H1 (cell line): ENCODE measurements at regions not wholly inside any gene's neighbourhood (a gene's known extent, or its start where the extent isn't known, plus 50 kb on each side); places are given as distances from the start of the nearest gene placed in this dataset.

Experiments used
- CTCF ChIA-PET: fragments of 300-600 bp; sonication (Branson Sonifier 250); formaldehyde crosslinking; loops from one replicate; lab custom pipeline; 2021; ENCODE audit not compliant: partially characterized antibody; lab: Charles Lee
- POLR2A ChIA-PET: fragments of 300-600 bp; sonication (Branson Sonifier 250); formaldehyde crosslinking; loops from one replicate; lab custom pipeline; 2021; ENCODE audit warnings: inconsistent platforms; ENCODE audit not compliant: partially characterized antibody; lab: Charles Lee
- DNase-seq, 2 experiments: peaks; one replicate each; pipeline versions ENCODE4 v3.0.0 to v3.0.0-alpha.2; 2010 to 2022; ENCODE audit warnings: low spot score in 2 of 2, low read depth in 1 of 2, mixed read lengths in 1 of 2
- FAIRE-seq: peaks from 2 replicates; lab custom pipeline; 2011; peaks lifted over from hg19 to GRCh38; lab: Jason Lieb, UNC
- H2AFZ ChIP-seq: 2 replicates; pipeline ENCODE4 v1.8.1; 2012; ENCODE audit warnings: low read length, inconsistent platforms
- H2AK5ac ChIP-seq: 2 replicates; pipeline ENCODE4 v1.6.1; 2013; ENCODE audit warnings: low read depth, low read length
- H2BK120ac ChIP-seq: replicated peaks from 2 replicates; pipeline ENCODE3; 2013; ENCODE audit warnings: low read depth, low read length, inconsistent platforms
- H2BK12ac ChIP-seq: 2 replicates; pipeline ENCODE4 v1.6.1; 2013; ENCODE audit warnings: low read depth, low read length
- H2BK15ac ChIP-seq: 2 replicates; pipeline ENCODE4 v1.6.1; 2013; ENCODE audit warnings: low read length
- H2BK20ac ChIP-seq: 2 replicates; pipeline ENCODE4 v1.6.1; 2013; ENCODE audit warnings: low read length
- H2BK5ac ChIP-seq: 2 replicates; pipeline ENCODE4 v1.6.1; 2013; ENCODE audit warnings: low read depth, low read length
- H3K14ac ChIP-seq: 2 replicates; pipeline ENCODE4 v1.6.1; 2013; ENCODE audit warnings: inconsistent platforms; ENCODE audit not compliant: insufficient read length
- H3K18ac ChIP-seq: 2 replicates; pipeline ENCODE4 v1.6.1; 2013; ENCODE audit warnings: low read length; ENCODE audit errors: extremely low read depth
- H3K23ac ChIP-seq: 2 replicates; pipeline ENCODE4 v1.6.1; 2013; ENCODE audit warnings: inconsistent platforms; ENCODE audit not compliant: insufficient read length
- H3K23me2 ChIP-seq: 2 replicates; pipeline ENCODE4 v1.6.1; 2013; ENCODE audit warnings: low read depth, low read length
- H3K27ac ChIP-seq: 2 replicates; pipeline ENCODE4 v1.6.1; 2011; ENCODE audit warnings: low read depth, low read length, inconsistent platforms
- H3K27me3 ChIP-seq, 4 experiments: replicated peaks in 1 of 4; 1 replicate in 1 of 4; 2 replicates in 3 of 4; pipeline versions ENCODE4 v1.6.1 to v1.8.1; 2011 to 2013; ENCODE audit warnings: low read length in 3 of 4, mild to moderate bottlenecking in 3 of 4, inconsistent platforms in 2 of 4, mixed read lengths in 2 of 4, moderate library complexity in 1 of 4; ENCODE audit not compliant: control insufficient read depth in 3 of 4, insufficient read depth in 3 of 4; ENCODE audit errors: extremely low read depth in 1 of 4
- H3K36me3 ChIP-seq, 4 experiments: 2 replicates each; pipeline versions ENCODE4 v1.6.1 to v1.8.1; 2011 to 2013; ENCODE audit warnings: mild to moderate bottlenecking in 4 of 4, low read length in 3 of 4, moderate library complexity in 2 of 4, control low read depth in 1 of 4, inconsistent platforms in 1 of 4; ENCODE audit not compliant: insufficient read depth in 4 of 4, control insufficient read depth in 2 of 4
- H3K4ac ChIP-seq: replicated peaks from 2 replicates; pipeline ENCODE3; 2013; ENCODE audit warnings: low read length, low read depth, mixed read lengths, inconsistent platforms; ENCODE audit not compliant: insufficient read length
- H3K4me1 ChIP-seq, 4 experiments: replicated peaks in 1 of 4; 1 replicate in 1 of 4; 2 replicates in 3 of 4; pipeline versions ENCODE4 v1.6.1 to v1.8.1; 2011 to 2013; ENCODE audit warnings: low read length in 3 of 4, inconsistent platforms in 2 of 4, mixed read lengths in 1 of 4; ENCODE audit not compliant: insufficient read depth in 4 of 4, control insufficient read depth in 3 of 4
- H3K4me2 ChIP-seq, 2 experiments: 2 replicates each; pipeline versions ENCODE4 v1.6.1 to v1.8.1; 2011 to 2013; ENCODE audit warnings: low read depth in 2 of 2, low read length in 2 of 2, control low read depth in 1 of 2, inconsistent platforms in 1 of 2, mild to moderate bottlenecking in 1 of 2; ENCODE audit not compliant: insufficient read depth in 1 of 2
- H3K4me3 ChIP-seq, 4 experiments: fragments of 200-600, 300-600 bp in 1 of 4; sonication (generic), shearing (Covaris generic), sonication (Bioruptor Twin) in 1 of 4; 2 replicates each; pipeline versions ENCODE4 v1.5.1 to v1.8.1; 2011 to 2016; ENCODE audit warnings: low read length in 4 of 4, low read depth in 3 of 4, control low read depth in 2 of 4, inconsistent platforms in 2 of 4, mild to moderate bottlenecking in 2 of 4, mixed read lengths in 1 of 4, moderate library complexity in 1 of 4; ENCODE audit not compliant: insufficient read depth in 2 of 4; ENCODE audit errors: extremely low read depth in 1 of 4
- H3K56ac ChIP-seq: replicated peaks from 2 replicates; pipeline ENCODE3; 2013; ENCODE audit warnings: low read depth, mild to moderate bottlenecking, mixed read lengths, low read length, inconsistent platforms; ENCODE audit not compliant: insufficient read length
- H3K79me1 ChIP-seq: 2 replicates; pipeline ENCODE4 v1.6.1; 2013; ENCODE audit warnings: low read depth, low read length, control low read depth
- H3K79me2 ChIP-seq, 2 experiments: 2 replicates each; pipeline versions ENCODE4 v1.6.1 to v1.8.1; 2012 to 2013; ENCODE audit warnings: low read length in 2 of 2, mild to moderate bottlenecking in 2 of 2, inconsistent platforms in 1 of 2; ENCODE audit not compliant: insufficient read depth in 2 of 2, control insufficient read depth in 1 of 2
- H3K9ac ChIP-seq, 4 experiments: replicated peaks in 1 of 4; 1 replicate in 1 of 4; 2 replicates in 3 of 4; pipeline versions ENCODE4 v1.6.1 to v1.8.1; 2011 to 2013; ENCODE audit warnings: low read depth in 3 of 4, low read length in 3 of 4, control low read depth in 2 of 4, mild to moderate bottlenecking in 2 of 4, moderate library complexity in 2 of 4, inconsistent platforms in 1 of 4; ENCODE audit errors: extremely low read depth in 1 of 4
- H3K9me3 ChIP-seq, 2 experiments: 2 replicates each; pipeline versions ENCODE4 v1.6.1 to v1.8.1; 2012 to 2013; ENCODE audit warnings: mild to moderate bottlenecking in 2 of 2, moderate library complexity in 2 of 2, control low read depth in 1 of 2, inconsistent platforms in 1 of 2, low read depth in 1 of 2, low read length in 1 of 2, mixed read lengths in 1 of 2; ENCODE audit not compliant: insufficient read depth in 2 of 2
- H4K20me1 ChIP-seq, 2 experiments: replicated peaks in 1 of 2; 2 replicates each; pipeline versions ENCODE3 to v1.8.1; 2011 to 2013; ENCODE audit warnings: inconsistent platforms in 2 of 2, low read length in 2 of 2, mild to moderate bottlenecking in 1 of 2; ENCODE audit not compliant: insufficient read depth in 2 of 2, control insufficient read depth in 1 of 2
- H4K5ac ChIP-seq: 2 replicates; pipeline ENCODE4 v1.6.1; 2013; ENCODE audit warnings: low read length, low read depth, mixed read lengths, inconsistent platforms; ENCODE audit not compliant: insufficient read length
- H4K8ac ChIP-seq: 2 replicates; pipeline ENCODE4 v1.8.0; 2013; ENCODE audit warnings: mild to moderate bottlenecking, moderate library complexity, low read length, inconsistent platforms; ENCODE audit not compliant: insufficient read depth; ENCODE audit errors: extremely low read depth
- H4K91ac ChIP-seq: replicated peaks from 2 replicates; pipeline ENCODE3; 2013; ENCODE audit warnings: low read length, mixed read lengths, inconsistent platforms; ENCODE audit not compliant: insufficient read length
- E2F6 ChIP-seq: IDR thresholded peaks from 2 replicates; pipeline ENCODE4 v1.6.1; 2012; ENCODE audit warnings: inconsistent platforms
- FOSL1 ChIP-seq: IDR thresholded peaks from 2 replicates; pipeline ENCODE4 v1.6.1; 2011; ENCODE audit warnings: mild to moderate bottlenecking, low read depth, low read length, moderate library complexity; ENCODE audit not compliant: insufficient read depth
- RNF2 ChIP-seq: fragments of 200-900, 300-1000 bp; sonication (generic); IDR thresholded peaks from 2 replicates; pipeline ENCODE4 v1.7.1; 2016; ENCODE audit warnings: borderline replicate concordance, low read depth, mild to moderate bottlenecking, antibody characterized with exemption, low read length; ENCODE audit not compliant: poor library complexity, severe bottlenecking; ENCODE audit errors: missing control alignments
- SIRT6 ChIP-seq: IDR thresholded peaks from one replicate; pipeline ENCODE4 v1.7.1; 2012; ENCODE audit warnings: low read length, inconsistent platforms
- SP2 ChIP-seq: IDR thresholded peaks from 2 replicates; pipeline ENCODE4 v1.6.1; 2012; ENCODE audit warnings: mild to moderate bottlenecking, low read length, inconsistent platforms
- SUZ12 ChIP-seq: fragments of 200-600 bp; sonication (generic); IDR thresholded peaks from 2 replicates; pipeline ENCODE4 v1.6.1; 2012; ENCODE audit warnings: mild to moderate bottlenecking, inconsistent platforms, low read length, moderate library complexity, mixed read lengths
- ZNF274 ChIP-seq: IDR thresholded peaks from 2 replicates; pipeline ENCODE4 v1.7.0; 2012; ENCODE audit warnings: low read length, borderline replicate concordance; ENCODE audit errors: extremely low read depth
- WGBS, 2 experiments: shearing (Covaris generic) in 1 of 2; methylation state at CpG; one replicate each; pipeline versions ENCODE4 v1.1.6 to v1.1.7; 2013 to 2015; ENCODE audit warnings: low lambda C conversion rate in 2 of 2, mixed read lengths in 2 of 2, inconsistent platforms in 1 of 2, low coverage in 1 of 2, missing lambda C conversion rate in 1 of 2; ENCODE audit not compliant: insufficient replicate concordance in 2 of 2, insufficient coverage in 1 of 2, insufficient read length in 1 of 2; ENCODE audit errors: extremely low coverage in 1 of 2, missing lambda C conversion rate in 1 of 2; 5-methylcytosine and 5-hydroxymethylcytosine counted together

DNA sequence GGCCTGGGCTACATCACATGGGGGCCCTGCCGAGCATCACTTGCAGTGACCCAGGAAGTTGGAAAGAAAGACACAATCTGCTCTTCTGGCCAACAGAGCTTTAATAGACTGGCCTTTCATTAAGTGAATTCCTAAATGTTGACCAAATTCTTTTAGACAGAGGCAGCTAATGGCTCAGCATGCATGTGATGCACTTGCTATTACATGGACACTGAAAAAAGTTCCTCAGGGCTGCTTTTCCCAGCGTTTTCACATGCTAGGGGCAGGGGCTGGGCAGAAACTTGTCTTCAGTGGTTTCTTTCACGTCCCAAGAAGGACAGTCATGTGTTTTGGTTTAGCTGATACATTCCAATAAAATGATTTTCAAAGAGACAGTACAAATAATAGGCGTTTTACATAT lies 651.0 kb upstream of the SLC35B3 start:
- CTCF ChIA-PET: interaction anchor here (0.7 kb wide), 1 partner anchor 103 kb away, joined by 3 read pairs; no protein-coding TSS in a partner anchor

More for the DNA sequence above, 651.0 kb upstream of the SLC35B3 start:
- Histone ChIP-seq H3K27me3 (no peaks in the 10 kb centered on the region), H3K79me2 (no peaks in the 10 kb centered on the region), H3K27ac (no peak overlapping the region), H2BK12ac (no peak overlapping the region), H2AK5ac (no peak overlapping the region), H3K4ac (no peak overlapping the region), H4K91ac (no peak overlapping the region), H3K4me3 (no peak overlapping the region), H3K23me2 (no peaks in the 10 kb centered on the region), H3K79me1 (no peaks in the 10 kb centered on the region), H3K4me2 (no peak overlapping the region), H3K56ac (no peak overlapping the region), H2BK15ac (no peak overlapping the region), H3K14ac (no peak overlapping the region), H3K9me3 (no peaks in the 10 kb centered on the region), H2AFZ (no peak overlapping the region), H3K18ac (no peak overlapping the region), H2BK20ac (no peak overlapping the region), H4K5ac (no peak overlapping the region), H4K20me1 (no peaks in the 10 kb centered on the region), H2BK5ac (no peak overlapping the region), H3K9ac (no peak overlapping the region), H3K4me1 (no peaks in the 10 kb centered on the region), H4K8ac (no peak overlapping the region), H2BK120ac (no peak overlapping the region), H3K23ac (no peak overlapping the region), H3K36me3 (no peaks in the 10 kb centered on the region)
- FAIRE-seq (no peak), DNase-seq (no peak)
- POLR2A ChIA-PET: no interaction called here
- no peak for TF ChIP-seq E2F6
- TF ChIP-seq SP2: no peak
- TF ChIP-seq FOSL1: no peak
- TF ChIP-seq SIRT6: no peak
- TF ChIP-seq RNF2: no peak
- TF ChIP-seq SUZ12: no peak
- no peak for TF ChIP-seq ZNF274
- WGBS, 2 experiments: 88% methylated on average over 4 of the region's 4 CpGs; no CpG with 5 or more reads in 1 of the 2 experiments
